Body of pancreas (tissue), 4 donors: ENCODE measurements at regions not wholly inside any gene's neighbourhood (a gene's known extent, or its start where the extent isn't known, plus 50 kb on each side); places are given as distances from the start of the nearest gene placed in this dataset.

Source experiments
- CTCF ChIP-seq, 7 experiments: fragments of 450-650 bp in 4 of 7; fragments of 200-600 bp in 3 of 7; sonication (generic) in 3 of 7; IDR thresholded peaks; one replicate each; pipeline ENCODE4 v1.5.1; 2016 to 2019; ENCODE audit warnings: antibody characterized with exemption in 7 of 7
- POLR2A ChIP-seq, 3 donors: fragments of 450-650 bp; IDR thresholded peaks; one replicate each; pipeline ENCODE4 v1.6.1; 2016; ENCODE audit warnings: antibody characterized with exemption in 3 of 3, mild to moderate bottlenecking in 2 of 3

- TF ChIP-seq POLR2A (IDR thresholded peaks at IDR 0.05), result no peak
- TF ChIP-seq CTCF (IDR thresholded peaks at IDR 0.05), result no peak
These were observed 1022.2 kb upstream of the PIK3C3 start for GRCh38 chr18:40932862-40933261.
